Glutamatergic neuron (in vitro differentiated cells): ENCODE measurements at regions not wholly inside any gene's neighbourhood (a gene's known extent, or its start where the extent isn't known, plus 50 kb on each side); places are given as distances from the start of the nearest gene placed in this dataset.

Source experiments
- DNase-seq: peaks from one replicate; pipeline ENCODE4 v3.0.0; 2022
- H3K27ac Mint-ChIP-seq: one replicate; pipeline ENCODE4 v1.8.0; 2020; ENCODE audit warnings: mild to moderate bottlenecking, mixed read lengths, inconsistent platforms; ENCODE audit not compliant: unreplicated experiment
- H3K27me3 Mint-ChIP-seq: one replicate; pipeline ENCODE4 v1.8.0; 2020; ENCODE audit warnings: mild to moderate bottlenecking, moderate library complexity, mixed read lengths, inconsistent platforms; ENCODE audit not compliant: unreplicated experiment
- H3K36me3 Mint-ChIP-seq: one replicate; pipeline ENCODE4 v1.8.0; 2020; ENCODE audit warnings: mild to moderate bottlenecking, mixed read lengths, inconsistent platforms; ENCODE audit not compliant: unreplicated experiment
- H3K4me1 Mint-ChIP-seq: one replicate; pipeline ENCODE4 v1.8.0; 2020; ENCODE audit warnings: mild to moderate bottlenecking, low read depth, mixed read lengths, inconsistent platforms; ENCODE audit not compliant: unreplicated experiment
- H3K4me3 Mint-ChIP-seq: one replicate; pipeline ENCODE4 v1.8.0; 2020; ENCODE audit warnings: mild to moderate bottlenecking, mixed read lengths, inconsistent platforms; ENCODE audit not compliant: unreplicated experiment
- H3K9me3 Mint-ChIP-seq: one replicate; pipeline ENCODE4 v1.8.0; 2020; ENCODE audit warnings: mild to moderate bottlenecking, moderate library complexity, mixed read lengths, inconsistent platforms; ENCODE audit not compliant: unreplicated experiment
- TF ChIP-seq, protein P1 (sequence below): fragments of 200-600 bp; sonication (generic); IDR thresholded peaks from one replicate; pipeline ENCODE4 v1.5.0; 2021; ENCODE audit not compliant: partially characterized antibody, unreplicated experiment

DNA sequence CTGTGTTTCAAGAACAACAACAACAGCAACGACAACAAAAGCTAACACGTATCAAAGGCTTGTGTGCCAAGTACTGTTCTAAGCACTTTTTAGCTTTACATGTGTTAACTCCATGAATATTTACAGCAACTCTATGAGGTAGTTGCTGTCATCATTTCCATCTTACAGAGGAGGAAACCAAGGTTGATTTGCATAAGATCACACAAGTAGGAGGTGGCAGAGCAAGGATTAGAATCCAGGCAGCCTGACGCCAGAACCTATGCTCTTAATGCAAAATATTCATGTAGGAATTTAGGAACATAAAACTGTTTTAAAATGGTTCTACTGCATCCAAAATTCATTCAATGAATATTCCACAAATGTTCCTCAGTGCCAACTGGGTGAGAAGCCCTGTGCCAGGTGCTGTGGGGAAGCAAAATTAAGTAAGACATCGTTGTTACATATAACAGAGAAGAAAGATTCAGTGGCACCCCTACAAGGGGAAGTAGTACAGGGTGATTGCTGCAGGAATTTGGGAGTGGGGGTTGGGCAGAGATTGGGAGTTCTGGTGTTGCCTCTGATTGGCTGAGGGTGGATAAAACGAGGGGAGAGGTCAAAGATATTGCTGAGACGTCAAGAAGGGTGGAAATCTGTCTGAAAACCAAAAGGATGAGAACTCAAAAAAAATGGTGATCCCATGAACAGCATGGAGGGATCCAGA lies 86.1 kb upstream of the ARHGAP20 start:
- TF ChIP-seq, protein P1, sequence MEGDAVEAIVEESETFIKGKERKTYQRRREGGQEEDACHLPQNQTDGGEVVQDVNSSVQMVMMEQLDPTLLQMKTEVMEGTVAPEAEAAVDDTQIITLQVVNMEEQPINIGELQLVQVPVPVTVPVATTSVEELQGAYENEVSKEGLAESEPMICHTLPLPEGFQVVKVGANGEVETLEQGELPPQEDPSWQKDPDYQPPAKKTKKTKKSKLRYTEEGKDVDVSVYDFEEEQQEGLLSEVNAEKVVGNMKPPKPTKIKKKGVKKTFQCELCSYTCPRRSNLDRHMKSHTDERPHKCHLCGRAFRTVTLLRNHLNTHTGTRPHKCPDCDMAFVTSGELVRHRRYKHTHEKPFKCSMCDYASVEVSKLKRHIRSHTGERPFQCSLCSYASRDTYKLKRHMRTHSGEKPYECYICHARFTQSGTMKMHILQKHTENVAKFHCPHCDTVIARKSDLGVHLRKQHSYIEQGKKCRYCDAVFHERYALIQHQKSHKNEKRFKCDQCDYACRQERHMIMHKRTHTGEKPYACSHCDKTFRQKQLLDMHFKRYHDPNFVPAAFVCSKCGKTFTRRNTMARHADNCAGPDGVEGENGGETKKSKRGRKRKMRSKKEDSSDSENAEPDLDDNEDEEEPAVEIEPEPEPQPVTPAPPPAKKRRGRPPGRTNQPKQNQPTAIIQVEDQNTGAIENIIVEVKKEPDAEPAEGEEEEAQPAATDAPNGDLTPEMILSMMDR, result no peak
- DNase-seq, result no peak
- Mint-ChIP-seq H3K36me3 (no peaks in the 10 kb centered on the region), H3K27me3 (no peaks in the 10 kb centered on the region), H3K27ac (no peak overlapping the region), H3K4me3 (no peak overlapping the region), H3K9me3 (no peaks in the 10 kb centered on the region), H3K4me1 (no peaks in the 10 kb centered on the region)

DNA sequence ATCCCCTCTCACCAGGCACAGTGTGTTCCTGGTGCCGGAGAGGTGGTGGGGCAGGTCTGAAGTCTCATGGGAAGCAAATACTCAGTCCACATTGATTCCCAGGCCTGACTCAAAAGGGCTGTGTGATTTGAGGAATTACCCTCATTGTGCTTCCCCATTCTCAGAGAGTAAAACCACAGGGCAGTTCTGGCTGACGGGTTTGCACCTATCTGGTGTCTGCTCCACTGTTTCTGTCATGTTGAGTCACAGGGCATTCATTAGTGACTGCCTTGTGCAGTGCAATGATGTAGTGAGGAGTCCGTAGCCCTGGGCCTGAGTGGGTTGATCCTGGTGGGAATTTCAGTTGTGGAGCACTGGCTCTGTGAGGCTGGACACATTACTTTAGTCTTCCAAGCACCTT lies 85.2 kb upstream of the ARHGAP20 start:
- Mint-ChIP-seq H3K4me1 (no peaks in the 10 kb centered on the region), H3K36me3 (no peaks in the 10 kb centered on the region), H3K27ac (no peak overlapping the region), H3K27me3 (no peaks in the 10 kb centered on the region), H3K4me3 (no peak overlapping the region), H3K9me3 (no peaks in the 10 kb centered on the region)
- no peak for DNase-seq
- TF ChIP-seq, protein P1, result no peak

DNA sequence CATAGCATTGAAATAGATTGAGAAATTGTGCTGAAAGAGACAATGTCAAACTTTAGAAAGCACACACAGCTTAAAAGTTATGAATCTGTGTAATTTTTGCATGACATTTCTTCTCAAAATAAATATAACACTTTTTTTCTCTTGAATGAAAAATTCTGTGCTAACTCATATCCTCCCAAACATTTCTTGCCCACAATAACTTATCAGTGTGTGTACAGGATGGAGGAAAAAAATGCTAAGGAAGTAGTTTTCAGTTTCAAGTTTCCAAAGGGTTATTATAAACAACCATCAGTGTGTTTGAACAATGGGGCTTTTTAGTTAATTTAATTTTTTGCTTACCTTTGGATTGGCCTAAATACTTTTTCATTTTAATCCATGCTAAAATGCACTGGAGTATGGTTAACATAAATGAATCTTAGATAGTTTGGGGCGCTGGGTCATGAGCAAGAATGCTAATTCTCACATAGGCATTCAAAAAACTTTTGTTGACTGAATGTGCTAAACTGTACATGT lies 82.9 kb upstream of the ARHGAP20 start:
- Mint-ChIP-seq H3K9me3 (no peaks in the 10 kb centered on the region), H3K4me1 (no peaks in the 10 kb centered on the region), H3K36me3 (no peaks in the 10 kb centered on the region), H3K27ac (no peak overlapping the region), H3K27me3 (no peaks in the 10 kb centered on the region), H3K4me3 (no peak overlapping the region)
- DNase-seq, result no peak
- TF ChIP-seq, protein P1, result no peak

DNA sequence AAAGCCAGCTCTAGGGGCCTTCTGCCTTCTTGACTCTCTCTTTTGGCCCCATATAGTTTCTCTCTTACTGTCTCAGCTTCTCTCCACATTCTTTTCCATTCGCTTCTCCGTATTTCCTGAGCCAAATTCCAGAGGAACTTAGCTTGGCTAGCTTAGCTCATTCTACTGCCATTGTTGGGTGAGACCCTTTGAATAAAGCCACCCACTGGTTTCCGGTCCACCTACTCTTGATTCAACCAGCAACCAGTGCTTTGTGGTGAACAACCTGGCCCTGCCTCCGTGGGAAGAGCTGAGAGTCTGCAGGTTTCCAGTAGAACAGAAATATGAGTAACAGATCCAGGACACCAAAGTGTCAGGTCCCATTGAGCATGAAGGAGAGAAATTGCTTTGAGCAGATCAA lies 81.3 kb upstream of the ARHGAP20 start:
- no peaks in the 10 kb centered on the region for H3K4me1 Mint-ChIP-seq
- TF ChIP-seq, protein P1, result no peak
- H3K9me3 Mint-ChIP-seq, result no peaks in the 10 kb centered on the region
- DNase-seq, result no peak
- H3K27ac Mint-ChIP-seq, result no peak overlapping the region
- H3K27me3 Mint-ChIP-seq, result no peaks in the 10 kb centered on the region
- no peaks in the 10 kb centered on the region for H3K36me3 Mint-ChIP-seq
- H3K4me3 Mint-ChIP-seq, result no peak overlapping the region

DNA sequence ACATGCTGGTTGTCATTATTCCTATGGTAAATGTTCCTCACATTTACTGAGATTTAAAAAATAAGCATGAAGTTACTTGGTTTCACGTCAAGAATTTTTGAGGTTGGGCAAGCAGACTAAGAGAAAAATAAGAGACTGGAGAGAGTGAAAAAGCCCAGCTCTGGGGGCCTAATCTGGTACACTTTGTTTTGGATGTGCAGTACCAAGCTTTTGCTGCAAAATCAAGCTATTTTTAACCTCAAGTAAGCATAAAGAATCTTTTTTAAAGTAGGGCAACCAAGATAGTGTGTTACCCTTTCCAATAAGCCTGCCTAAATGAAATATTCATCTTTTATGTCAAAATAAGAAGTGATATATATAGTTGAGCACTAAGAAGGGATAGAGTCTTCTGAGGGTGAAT lies 79.4 kb upstream of the ARHGAP20 start:
- Mint-ChIP-seq H3K4me3 (no peak overlapping the region), H3K36me3 (no peaks in the 10 kb centered on the region), H3K9me3 (no peaks in the 10 kb centered on the region), H3K27me3 (peaks cover 2% of the 10 kb centered on the region), H3K4me1 (no peaks in the 10 kb centered on the region), H3K27ac (no peak overlapping the region)
- DNase-seq, result no peak
- TF ChIP-seq, protein P1, result no peak
